MM.1S (cell line): ENCODE measurements at regions not wholly inside any gene's neighbourhood (a gene's known extent, or its start where the extent isn't known, plus 50 kb on each side); places are given as distances from the start of the nearest gene placed in this dataset.

Source experiments
- EZH2 ChIP-seq: fragments of 300-600 bp; sonication (generic); optimal IDR thresholded peaks from 2 replicates; pipeline ENCODE3; 2017; ENCODE audit warnings: low read depth, mild to moderate bottlenecking, antibody characterized with exemption, low read length, mixed read lengths
- TF ChIP-seq, protein P1 (sequence below): fragments of 300-600 bp; sonication (generic); IDR thresholded peaks from 2 replicates; pipeline ENCODE4 v1.5.1; 2016; ENCODE audit warnings: antibody characterized with exemption, low read length, mixed read lengths

DNA sequence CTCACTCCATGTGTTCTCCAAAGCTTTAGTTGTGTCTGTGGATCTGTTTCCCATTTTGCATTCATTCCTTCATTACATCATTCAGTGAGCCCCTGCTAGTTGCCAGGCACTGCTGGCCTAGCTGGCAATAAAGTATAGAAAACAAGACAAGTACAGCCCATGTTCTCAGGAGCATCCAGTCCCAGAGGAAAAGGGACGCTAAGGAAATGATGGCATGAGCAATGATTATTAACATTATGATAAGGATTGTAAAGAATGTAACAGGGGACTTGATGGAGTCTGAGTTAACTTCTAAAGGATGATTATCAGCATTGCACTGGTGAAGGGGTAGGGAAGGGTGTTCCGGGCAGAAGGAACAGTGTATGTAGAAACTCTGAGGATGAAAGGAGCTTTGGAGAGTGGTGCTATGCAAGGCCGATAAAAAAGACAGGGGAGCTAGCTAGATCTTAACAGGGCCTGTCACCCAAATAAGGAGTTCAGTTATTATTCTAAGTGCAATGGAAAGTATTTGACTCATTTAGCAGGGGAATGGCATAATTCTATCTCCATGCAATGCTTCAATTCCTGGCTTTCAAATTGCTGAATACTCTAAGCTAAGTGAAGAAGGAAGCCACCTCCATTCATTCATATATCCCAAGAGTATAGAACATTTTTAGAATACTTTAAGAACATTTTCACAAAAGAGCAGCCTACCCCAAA, 258.2 kb upstream of the STT3B start:
- TF ChIP-seq, protein P1, sequence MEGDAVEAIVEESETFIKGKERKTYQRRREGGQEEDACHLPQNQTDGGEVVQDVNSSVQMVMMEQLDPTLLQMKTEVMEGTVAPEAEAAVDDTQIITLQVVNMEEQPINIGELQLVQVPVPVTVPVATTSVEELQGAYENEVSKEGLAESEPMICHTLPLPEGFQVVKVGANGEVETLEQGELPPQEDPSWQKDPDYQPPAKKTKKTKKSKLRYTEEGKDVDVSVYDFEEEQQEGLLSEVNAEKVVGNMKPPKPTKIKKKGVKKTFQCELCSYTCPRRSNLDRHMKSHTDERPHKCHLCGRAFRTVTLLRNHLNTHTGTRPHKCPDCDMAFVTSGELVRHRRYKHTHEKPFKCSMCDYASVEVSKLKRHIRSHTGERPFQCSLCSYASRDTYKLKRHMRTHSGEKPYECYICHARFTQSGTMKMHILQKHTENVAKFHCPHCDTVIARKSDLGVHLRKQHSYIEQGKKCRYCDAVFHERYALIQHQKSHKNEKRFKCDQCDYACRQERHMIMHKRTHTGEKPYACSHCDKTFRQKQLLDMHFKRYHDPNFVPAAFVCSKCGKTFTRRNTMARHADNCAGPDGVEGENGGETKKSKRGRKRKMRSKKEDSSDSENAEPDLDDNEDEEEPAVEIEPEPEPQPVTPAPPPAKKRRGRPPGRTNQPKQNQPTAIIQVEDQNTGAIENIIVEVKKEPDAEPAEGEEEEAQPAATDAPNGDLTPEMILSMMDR, result no peak
- no peak for TF ChIP-seq EZH2
